GM21360 (cell line): ENCODE measurements at regions not wholly inside any gene's neighbourhood (a gene's known extent, or its start where the extent isn't known, plus 50 kb on each side); places are given as distances from the start of the nearest gene placed in this dataset.
"Not testable (repeated sequence)": the region's sequence is repeated elsewhere in the genome, so short reads cannot be mapped to it uniquely, and the experiment has no call there.

Experiments
- ATAC-seq: cut with Tn5 transposase; IDR thresholded peaks from one replicate; pipeline ENCODE4 v1.9.1; 2021; ENCODE audit warnings: mild to moderate bottlenecking, moderate library complexity; ENCODE audit not compliant: unreplicated experiment

DNA sequence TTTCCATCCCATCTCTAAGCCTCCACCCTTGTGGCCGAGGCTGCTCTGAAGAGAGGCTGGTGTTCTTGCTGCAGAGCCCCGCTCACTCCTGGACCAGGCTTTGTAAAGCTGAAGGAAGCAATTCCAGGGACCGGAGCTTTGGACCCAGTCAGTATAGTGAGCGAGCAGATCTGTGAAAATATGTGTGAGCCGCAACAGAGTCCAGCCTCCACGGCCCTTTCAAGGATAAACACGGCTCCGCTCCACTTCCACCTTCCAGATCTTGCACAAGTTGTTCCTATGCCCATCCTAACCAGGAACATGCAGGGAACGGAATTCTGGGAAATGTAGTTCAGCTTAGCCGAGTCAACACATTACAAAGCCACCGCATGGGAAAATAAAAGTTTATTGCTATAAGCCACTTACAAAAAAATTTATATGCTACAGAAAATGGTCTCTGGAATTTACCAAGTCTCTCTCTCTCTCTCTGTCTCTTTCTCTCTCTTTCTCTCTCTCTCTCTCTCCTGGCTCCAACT, 151.7 kb upstream of the ZNF521 start:
- no peak for ATAC-seq

DNA sequence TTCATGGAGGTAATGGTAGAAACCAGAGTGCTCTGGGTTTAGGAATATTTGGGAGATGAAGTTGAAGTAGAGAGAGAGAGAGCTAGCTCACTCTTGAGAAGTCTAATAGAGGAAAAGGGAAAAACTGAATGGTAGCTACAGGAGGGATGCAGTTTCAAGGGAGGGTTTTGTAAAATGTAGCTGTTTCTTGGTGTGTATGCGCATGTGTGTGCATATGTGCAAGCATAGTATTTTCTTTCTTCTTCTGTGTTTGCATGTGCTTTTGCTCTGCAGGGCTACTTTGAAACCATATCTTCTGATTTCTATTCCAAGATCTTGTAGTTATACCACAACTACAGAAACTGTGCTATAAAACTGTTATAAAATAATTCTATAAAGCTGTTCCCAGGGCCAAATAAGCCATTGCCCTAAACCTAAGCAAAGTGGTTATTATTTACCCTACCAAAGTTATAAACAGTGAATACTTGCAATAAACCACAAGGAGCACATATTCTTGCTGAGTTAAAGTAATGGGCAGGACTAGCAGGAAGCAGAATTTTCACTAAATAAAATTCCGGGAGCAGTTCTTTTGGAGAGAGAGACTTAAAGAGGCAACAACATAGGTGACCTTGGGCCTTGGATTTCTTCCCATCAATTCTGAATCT, 145.3 kb upstream of the ZNF521 start:
- ATAC-seq = no peak

DNA sequence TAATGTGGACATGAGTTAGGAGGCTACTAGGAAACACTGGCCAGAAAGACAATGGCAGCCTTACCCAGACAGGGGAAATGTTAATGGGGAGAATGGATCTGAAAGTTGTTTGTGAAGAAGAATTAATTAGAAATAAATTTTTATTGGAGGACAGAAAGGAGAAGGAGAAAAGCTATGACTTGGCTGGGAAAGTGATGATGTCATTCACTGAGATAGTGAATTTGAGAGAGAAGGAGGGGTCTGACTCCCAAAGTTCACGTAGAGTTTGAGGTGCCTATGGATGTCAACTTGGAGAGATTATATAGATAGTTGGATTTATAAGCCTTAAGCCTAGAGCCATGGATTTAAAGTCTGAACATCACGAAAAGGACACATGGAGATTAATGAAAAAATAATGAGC, 144.6 kb upstream of the ZNF521 start:
- ATAC-seq = no peak

DNA sequence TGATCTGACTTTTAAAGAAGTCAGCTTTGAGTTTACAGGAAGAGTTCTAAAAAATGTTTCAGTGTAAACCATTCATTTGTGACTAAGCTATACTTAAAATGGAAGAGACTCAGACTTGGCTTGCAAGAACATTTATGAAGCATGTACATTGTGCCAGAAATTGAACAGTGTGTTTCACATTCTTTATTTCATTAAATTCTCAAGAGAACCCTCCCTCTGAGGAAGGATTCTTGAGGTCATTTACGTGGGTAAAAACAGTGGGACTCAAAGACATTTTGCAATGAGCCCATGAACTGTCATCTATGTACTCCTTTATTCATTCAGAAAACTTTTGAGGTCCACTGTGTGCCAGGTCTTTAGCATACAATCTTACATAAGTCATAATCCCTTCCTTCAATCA, 143.6 kb upstream of the ZNF521 start:
- ATAC-seq = no peak

DNA sequence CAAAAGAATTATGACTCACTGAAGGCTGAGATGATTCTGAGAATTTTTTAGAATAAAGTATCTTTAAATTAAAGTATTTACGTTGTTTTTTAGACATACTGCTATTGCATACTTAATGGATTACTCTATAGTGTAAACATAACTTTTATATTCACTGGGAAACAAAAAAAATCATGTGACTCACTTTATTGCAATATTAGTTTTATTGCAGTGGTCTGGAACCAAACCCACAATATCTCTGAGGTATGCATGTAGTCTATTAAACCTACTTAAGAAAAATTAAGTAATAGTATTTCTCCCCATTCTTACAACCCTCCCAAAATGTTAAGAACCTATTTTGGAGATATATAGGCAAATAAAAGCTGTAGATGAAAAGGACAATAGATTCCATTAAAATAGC, 142.9 kb upstream of the ZNF521 start:
- ATAC-seq = no peak

DNA sequence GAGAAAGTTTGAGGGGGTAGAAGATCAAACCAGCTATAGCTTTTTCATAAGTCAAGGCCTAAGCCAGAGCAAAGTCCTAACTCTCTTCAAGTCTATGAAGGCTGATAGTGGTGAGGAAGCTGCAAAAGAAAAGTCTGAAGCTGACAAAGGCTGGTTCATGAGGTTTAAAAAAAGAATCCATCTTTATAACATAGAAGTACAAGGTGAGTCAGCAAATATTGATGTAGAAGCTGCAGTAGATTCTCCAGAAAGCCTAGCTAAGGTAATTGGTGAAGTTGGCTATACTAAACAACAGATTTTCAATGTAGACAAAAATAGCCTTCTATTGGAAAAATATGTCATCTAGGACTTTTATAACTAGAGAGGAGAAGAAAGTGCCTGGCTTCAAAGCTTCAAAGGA, 141.4 kb upstream of the ZNF521 start:
- ATAC-seq = no peak

DNA sequence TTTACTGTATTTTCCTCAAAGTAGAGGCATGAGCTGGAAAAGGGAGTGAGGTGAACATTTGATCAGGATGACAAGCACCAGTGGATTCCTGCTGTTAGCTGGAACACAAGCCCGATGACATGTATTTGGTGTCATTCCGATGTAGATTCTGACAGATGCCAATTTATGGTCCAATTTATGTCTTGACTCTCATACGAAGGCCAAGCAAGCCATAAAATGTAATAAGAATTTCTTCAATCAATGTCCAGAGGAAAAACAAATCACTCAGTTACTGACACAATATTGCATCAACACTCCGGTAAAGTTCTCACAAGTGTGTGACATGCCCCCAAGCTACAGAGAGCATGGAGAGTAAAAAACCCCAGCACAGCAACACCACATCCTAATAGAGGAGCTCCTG, 138.3 kb upstream of the ZNF521 start:
- ATAC-seq = no peak

DNA sequence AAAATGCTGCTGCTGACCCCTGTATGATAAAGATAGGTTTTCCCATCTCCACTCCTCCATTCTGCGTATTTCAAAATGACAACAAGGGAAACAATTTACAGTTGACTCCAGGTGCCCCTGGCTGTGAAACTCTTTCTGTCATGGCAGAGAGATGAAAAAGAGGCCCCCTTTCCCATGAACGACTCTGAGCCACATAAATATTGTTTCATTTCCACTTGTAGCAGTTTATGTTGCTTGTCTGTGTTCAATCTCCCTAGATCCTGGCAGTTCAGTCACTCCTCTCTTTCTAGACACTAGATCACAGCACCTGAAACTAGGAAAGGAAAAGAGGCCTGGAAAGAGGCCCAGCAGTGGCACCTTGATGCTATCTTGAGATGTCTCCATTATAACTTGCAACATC, 121.0 kb upstream of the ZNF521 start:
- ATAC-seq = no peak

DNA sequence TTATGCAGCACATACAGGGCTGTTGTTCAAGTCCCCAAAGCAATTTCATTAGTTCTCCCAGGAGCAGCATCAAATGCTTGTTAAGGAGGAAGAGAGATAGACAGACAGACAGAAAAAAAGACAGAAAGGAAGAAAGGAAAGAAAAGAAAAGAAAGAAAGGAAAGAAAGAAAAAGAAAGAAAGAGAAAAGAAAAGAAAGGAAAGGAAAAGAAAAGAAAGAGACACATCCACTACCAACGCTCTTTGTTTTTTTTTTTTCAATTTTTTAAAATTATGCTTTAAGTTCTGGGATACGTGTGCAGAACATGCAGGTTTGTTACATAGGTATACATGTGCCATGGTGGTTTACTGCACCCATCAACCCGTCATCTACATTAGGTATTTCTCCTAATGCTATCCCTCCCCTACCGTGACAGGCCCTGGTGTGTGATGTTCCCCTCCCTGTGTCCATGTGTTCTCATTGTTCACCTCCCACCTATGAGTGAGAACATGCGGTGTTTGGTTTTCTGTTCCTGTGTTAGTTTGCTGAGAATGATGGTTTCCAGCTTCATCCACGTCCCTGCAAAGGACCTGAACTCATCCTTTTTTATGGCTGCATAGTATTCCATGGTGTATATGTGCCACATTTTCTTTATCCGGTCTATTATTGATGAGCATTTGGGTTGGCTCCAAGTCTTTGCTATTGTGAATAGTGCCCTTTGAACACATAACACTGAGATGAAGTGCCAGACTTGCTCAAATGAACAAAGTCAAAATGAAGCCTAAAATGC, 119.0 kb upstream of the ZNF521 start:
- not testable (repeated sequence) for ATAC-seq

DNA sequence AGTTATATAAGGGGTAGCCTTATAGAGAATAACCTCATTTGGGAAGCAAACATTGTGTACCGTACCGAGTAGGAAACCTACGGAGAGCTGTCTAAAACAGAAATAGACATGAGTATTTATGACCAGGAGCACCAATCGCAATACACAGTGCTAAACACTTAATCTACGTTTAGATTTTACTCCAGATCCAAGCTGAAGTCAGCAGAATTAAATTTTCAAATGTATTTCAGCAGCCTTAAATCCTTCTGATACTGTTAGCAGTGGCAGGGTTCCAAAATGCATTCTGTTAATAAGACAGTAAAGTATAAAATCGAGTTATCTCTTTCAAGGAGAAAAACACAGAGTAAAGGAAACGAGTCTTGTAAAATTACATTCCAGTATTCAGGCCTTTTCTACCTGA, 118.1 kb upstream of the ZNF521 start:
- no peak for ATAC-seq

DNA sequence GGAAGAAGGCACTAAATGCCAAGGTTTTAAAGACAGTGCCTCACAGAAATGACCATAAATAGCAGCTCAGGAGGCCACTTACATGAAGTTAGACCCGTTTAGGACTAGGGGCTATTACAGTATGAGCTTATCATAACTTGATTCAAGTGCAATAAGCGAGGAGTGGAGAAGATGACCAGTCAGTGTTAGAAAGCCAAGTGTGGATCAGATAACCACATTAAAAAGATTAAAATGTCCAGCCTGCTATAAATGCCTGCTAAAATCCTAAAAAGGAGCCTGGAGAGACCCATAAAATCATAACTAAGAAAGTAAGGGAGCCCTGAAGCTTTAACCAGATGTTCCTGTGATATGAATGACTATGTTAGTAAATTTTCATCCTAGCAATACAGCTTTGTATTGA, 117.5 kb upstream of the ZNF521 start:
- no peak for ATAC-seq

DNA sequence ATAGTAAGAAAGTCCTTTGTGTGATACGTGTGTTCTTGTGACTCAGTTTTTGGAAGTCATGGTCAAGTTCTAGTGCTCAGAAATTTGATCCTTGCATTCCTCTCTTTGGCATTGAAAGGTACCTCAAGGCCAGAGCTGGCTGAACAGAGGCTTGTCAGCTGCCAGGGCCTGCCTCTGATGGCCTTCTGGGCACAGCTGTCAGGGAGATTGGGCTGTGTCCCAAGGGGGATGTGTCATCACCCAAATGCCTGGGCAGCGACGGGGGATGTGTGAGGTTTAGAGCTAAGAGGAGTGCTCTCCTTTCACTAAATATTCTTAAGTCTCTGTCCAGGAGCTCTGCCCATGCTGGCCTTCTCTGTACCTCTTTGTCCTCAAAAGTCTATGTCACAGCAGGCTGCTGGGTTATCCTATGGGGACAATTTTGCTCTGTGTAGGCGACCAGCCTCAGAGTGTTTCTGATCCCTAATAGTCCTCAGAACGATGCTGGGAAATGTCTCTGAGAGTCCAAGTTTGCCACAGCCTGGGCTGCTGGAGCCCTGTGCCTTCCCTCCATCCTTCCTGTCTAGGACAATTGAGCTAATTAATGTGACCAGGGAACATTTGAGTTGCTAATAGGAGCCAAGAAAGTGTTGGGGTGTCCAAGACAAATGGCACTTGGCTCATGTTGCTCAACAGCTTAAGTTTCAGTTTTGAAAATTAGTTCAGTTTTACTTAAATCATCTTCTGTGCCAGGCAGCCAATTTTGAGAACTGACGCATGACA, 115.4 kb upstream of the ZNF521 start:
- no peak for ATAC-seq

DNA sequence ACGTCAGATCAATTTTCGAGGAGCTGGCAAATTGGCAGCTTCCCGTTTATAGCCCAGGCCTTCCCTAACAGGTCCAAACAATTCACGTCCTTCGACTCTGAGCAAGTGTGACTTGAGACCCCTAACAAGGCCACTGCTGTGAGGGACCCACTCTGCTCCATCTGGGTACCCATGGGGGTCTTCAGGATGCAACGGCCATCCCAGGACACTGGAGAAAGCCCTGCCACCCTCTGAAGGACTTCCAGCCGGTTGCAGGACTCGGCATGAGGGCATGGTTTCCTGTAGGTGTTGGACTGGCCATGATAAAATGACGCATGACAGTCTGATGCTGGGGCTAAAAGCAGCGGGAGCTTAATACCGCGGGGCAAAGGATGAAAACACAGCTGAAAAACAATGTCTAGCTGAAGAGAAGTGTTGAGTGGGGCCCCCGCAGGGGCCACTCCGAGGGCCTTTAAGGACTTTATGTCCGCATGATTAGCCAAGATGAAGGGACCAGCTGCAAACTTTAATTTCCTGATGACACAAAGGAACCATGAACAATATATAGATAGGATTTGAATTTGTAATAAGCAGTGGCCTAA, 113.3 kb upstream of the ZNF521 start:
- no peak for ATAC-seq

DNA sequence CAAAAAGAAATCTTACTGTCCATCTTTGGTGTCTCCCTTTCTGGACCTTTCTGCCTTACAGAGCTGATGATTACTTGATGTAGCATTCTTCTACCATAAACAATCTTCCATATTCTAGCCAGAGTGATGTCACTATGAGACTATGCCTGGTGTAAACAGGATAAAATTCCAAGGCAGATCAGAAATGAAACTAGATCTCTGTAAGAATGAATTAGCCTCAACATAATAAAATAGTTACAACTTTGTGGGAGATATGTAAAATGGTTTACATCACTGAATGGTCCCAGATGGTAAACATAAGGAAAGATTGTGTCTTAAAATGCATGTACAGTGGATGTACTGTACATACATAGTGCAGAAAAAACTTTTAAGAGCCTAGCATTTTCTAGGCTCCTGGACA, 112.3 kb upstream of the ZNF521 start:
- ATAC-seq = no peak

DNA sequence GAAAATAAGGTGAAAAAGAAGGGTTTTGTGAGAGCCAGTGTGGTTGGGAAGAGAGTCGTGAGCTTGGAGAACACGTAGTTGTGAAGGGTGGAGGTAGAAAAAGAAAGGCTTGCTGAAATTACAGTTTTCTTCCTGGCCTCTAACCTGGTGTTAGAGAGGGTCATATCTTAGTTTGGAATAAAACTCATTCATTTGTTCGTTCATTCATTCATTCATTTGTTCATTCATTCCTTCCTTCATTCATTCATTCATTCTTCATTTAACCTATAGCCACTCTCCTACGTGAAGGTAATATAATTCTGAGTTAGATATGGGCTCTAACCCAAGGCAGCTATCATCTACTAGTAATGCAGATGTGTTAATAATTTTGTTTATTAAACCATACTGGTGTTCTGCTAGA, 111.8 kb upstream of the ZNF521 start:
- ATAC-seq = no peak

DNA sequence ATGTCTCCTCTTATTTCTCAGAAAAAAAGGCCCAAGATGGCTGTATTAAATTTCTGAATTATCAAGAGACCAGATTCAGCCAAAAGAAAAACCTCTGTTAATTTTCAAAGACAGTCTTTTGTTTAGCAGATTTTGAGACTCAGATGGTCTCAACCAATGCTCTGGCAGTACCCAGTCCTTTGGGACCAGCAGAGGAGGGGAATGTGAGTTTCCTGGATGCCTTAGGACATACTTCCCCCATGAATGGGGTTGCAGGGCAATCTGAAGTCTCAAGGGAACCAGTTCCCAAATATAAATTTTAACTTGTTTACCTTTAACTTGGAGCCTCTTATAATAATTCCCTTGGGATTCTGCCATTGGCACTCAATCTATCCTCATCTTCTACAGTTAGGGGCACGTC, 107.8 kb upstream of the ZNF521 start:
- ATAC-seq = no peak

DNA sequence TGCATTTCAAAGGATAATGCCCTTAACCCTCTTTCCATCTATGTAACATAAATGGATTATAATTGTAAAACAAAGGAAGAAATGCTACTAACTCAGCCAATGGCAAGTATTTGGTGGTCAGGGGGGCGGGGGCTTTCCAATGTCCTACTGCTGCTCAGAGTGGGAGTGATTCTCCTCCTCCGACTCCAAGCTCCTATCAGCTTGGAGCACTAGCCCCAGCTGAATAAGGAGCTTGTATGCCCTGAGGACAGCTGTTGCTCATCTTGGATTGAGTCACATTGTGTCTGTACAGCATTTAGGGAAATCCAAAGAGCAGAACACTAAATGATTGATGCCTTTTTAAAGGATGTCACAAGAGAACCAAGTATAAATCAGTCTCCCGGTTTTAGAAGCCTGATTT, 105.6 kb upstream of the ZNF521 start:
- ATAC-seq = no peak

DNA sequence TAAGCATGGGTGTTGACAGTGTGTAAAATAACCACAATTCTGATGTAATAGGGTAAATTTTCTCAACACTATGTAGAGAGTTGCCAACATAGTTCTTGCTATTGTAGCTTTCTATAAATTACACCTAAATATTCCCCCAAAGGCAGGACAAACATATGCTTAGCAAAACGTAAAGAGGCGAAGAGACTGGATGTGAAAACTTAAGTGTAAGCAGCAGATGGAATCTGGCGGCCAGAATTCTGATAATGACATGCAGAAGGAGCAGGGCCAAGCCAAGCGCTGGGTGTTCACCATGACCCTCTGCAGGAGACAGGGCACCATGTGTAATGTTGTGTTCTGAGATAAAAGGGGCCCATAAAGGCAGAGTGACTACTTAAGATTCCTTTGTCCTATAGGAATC, 105.2 kb upstream of the ZNF521 start:
- no peak for ATAC-seq

DNA sequence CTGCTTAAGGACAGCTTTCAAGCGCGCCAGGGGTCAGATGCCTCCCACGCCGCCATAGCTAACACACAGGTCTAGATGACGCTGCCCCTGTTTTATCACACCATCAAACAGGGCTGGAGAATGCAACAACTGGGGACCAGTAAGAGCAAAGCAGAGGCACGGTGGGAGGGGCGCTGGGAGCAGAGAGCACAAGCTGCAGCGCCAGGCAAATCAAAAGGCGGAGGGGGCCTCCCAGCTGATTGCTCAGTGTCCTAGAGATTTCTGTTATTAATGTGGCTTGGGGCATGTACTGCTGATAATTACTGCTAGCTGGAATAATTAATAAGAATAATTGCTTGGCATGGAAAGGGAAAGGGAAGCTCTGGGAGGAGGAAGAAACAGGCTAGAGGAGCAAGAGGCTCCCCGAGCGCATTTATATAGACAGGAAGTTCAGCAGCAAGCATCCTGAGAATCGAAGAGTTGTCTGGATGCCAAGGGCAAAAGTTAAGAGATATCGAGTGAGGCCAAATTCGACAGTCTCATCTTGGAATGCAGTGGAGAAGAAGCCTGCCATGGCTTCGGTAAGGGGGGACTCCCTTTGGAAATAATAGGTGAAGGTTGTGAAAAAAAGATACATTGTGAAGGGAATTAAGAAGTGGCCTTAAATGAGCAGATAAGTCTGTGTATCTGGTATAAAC, 104.5 kb upstream of the ZNF521 start:
- ATAC-seq = no peak

DNA sequence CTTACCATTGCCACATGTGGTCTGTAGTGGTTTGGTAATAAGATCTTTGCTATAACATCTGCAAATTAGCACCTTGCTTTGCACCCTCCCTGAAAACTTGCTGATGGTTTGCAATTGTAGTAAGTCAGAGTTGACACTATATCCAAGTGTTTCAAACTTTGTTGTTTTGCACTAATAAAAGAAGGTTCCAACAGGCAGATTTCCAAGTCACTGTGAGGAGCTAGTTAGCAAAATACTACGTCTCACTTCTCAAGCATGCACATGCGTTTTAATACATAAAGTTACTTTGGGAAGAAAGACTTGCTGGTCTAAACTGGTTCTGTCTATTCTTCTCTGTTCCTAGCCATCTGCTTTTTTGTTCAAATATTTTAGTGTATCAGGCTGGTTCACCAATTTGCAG, 103.7 kb upstream of the ZNF521 start:
- no peak for ATAC-seq

DNA sequence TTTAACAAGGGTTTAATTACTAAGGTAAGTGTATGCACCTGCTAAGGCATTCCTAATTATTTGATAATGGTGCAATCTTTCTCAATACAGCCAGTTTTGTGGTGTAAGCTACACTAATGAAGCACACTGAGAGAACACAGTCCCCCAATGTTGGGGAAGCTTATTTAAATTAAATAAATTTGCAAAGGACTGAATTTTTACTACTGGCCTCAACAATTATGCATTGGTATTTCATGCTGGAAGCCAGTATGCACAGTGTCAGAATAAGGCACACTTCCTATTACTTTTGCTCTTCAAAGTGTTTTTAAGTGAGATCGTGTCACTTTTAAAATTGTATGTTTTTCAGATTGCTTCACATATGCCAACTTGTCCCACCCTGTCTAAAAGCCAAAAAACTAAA, 103.2 kb upstream of the ZNF521 start:
- ATAC-seq = no peak
